ENCODE measurements at regions not wholly inside any gene's neighbourhood (a gene's known extent, or its start where the extent isn't known, plus 50 kb on each side); places are given as distances from the start of the nearest gene placed in this dataset.

DNA sequence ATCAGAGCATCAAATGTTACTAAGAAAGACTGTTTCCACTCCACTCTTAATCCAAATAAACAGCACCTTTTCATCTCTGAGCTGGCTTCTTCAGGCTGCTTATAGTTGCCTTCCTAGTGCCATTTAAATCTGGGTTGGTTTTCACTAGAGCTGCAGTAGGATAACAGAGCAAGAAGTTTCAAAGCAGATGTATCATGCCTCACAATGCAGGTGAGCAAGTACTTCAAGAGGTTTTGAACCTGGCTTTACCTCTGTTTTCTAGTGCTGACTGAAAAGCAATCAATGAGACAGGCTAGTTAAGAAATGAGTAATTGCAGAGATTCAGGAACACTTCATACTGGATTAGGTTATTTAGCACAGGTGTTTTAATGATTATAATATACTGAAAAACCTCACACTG is 147.7 kb upstream of the SATB1 start:
- TF ChIP-seq POLR2A (IDR thresholded peaks at IDR 0.05): no peak
- TF ChIP-seq, protein P1, sequence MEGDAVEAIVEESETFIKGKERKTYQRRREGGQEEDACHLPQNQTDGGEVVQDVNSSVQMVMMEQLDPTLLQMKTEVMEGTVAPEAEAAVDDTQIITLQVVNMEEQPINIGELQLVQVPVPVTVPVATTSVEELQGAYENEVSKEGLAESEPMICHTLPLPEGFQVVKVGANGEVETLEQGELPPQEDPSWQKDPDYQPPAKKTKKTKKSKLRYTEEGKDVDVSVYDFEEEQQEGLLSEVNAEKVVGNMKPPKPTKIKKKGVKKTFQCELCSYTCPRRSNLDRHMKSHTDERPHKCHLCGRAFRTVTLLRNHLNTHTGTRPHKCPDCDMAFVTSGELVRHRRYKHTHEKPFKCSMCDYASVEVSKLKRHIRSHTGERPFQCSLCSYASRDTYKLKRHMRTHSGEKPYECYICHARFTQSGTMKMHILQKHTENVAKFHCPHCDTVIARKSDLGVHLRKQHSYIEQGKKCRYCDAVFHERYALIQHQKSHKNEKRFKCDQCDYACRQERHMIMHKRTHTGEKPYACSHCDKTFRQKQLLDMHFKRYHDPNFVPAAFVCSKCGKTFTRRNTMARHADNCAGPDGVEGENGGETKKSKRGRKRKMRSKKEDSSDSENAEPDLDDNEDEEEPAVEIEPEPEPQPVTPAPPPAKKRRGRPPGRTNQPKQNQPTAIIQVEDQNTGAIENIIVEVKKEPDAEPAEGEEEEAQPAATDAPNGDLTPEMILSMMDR (IDR thresholded peaks at IDR 0.05): no peak
